ENCODE measurements at regions not wholly inside any gene's neighbourhood (a gene's known extent, or its start where the extent isn't known, plus 50 kb on each side); places are given as distances from the start of the nearest gene placed in this dataset.
A peak's percentile ranks its signal among the peaks of the same experiment; 100 is the strongest.

DNA sequence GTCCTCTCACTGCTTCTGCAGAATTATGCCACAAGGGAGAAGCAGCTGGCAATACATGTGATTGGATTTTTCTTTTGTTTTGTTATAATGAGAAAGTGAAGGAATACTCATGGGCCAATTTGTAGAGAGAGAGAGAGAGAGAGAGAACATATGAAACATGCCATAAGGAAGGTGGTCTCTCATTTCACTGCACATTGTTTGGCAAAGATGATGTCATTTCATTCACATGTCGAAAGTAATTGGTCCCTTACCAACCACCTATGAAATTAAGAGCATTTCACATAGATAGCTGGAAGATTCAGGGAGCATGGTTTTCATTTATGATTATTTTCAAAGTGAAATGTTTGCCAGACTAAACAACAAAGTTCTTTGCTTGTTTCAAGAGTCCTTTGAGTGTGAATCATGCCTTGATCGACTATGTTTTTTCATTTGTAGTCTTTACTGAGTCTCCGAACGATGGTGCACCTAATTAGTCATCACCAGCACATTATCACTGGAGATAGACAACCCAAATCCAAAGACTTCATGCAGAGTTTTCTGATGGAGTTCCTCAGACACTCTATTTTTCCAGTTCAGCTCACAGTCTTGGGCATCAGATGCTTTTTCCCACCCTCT lies 130.1 kb upstream of the ZEB1 start:
- no peak overlapping the region for H3K27ac ChIP-seq
- H3K36me3 ChIP-seq (replicated peaks): no peaks in the 10 kb centered on the region
- no peaks in the 10 kb centered on the region for H3K27me3 ChIP-seq (replicated peaks)
- peak; percentile 25 for DNase-seq
- no peak overlapping the region for H3K4me3 ChIP-seq (ENCODE audit: low read depth, low read length)
- in situ Hi-C loops (cut with HindIII; ENCODE audit: low pct_ligation_motif_present, low sequenced_read_pairs): no loop called here
- TF ChIP-seq, protein P1, sequence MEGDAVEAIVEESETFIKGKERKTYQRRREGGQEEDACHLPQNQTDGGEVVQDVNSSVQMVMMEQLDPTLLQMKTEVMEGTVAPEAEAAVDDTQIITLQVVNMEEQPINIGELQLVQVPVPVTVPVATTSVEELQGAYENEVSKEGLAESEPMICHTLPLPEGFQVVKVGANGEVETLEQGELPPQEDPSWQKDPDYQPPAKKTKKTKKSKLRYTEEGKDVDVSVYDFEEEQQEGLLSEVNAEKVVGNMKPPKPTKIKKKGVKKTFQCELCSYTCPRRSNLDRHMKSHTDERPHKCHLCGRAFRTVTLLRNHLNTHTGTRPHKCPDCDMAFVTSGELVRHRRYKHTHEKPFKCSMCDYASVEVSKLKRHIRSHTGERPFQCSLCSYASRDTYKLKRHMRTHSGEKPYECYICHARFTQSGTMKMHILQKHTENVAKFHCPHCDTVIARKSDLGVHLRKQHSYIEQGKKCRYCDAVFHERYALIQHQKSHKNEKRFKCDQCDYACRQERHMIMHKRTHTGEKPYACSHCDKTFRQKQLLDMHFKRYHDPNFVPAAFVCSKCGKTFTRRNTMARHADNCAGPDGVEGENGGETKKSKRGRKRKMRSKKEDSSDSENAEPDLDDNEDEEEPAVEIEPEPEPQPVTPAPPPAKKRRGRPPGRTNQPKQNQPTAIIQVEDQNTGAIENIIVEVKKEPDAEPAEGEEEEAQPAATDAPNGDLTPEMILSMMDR (IDR thresholded peaks at IDR 0.05; ENCODE audit: low read depth, low read length, missing control alignments): no peak

DNA sequence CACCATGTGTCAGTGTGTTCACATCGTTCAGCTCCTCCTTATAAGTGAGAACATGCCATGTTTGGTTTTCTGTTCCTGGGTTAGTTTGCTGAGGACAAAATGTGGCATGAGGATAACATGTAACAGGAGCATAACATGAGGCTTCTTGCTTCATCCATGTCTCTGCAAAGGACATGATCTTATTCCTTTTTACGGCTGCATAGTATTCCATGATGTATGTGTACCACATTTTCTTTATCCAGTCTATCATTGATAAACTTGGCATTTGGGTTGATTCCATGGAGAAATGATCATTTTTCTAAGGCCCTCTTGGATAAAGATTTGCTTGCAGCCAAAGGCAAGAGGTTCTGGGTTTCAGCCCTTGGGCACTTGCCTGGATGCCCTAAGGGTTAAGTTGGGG lies 128.5 kb upstream of the ZEB1 start:
- in situ Hi-C loops (cut with HindIII; ENCODE audit: low pct_ligation_motif_present, low sequenced_read_pairs): no loop called here
- TF ChIP-seq, protein P1 (IDR thresholded peaks at IDR 0.05; ENCODE audit: low read depth, low read length, missing control alignments): no peak
- H3K27ac ChIP-seq: no peak overlapping the region
- H3K4me3 ChIP-seq (ENCODE audit: low read depth, low read length): no peak overlapping the region
- H3K36me3 ChIP-seq (replicated peaks): no peaks in the 10 kb centered on the region
- no peaks in the 10 kb centered on the region for H3K27me3 ChIP-seq (replicated peaks)
- no peak for DNase-seq

DNA sequence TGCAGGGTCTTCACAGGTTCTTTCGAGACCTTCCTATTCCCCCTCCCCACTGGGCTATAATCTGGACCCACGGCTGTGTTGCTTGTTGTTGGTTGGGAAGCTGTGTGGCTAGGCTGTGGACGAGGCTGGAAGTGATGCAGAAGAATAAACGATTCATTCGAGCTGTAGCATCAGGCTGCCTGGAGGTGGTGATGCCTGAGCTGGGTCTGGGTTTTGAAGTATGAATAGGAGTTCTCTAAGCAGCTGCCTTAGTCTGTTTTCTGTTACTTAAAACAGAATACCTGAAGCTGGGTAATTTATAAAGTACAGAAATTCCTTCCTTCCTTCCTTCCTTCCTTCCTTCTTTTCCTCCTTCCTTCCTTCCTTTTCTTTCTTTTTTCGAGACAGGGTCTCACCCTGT lies 126.5 kb upstream of the ZEB1 start:
- Histone ChIP-seq H3K27ac (no peak overlapping the region), H3K27me3 (replicated peaks) (no peaks in the 10 kb centered on the region), H3K36me3 (replicated peaks) (no peaks in the 10 kb centered on the region), H3K4me3 (ENCODE audit: low read depth, low read length) (no peak overlapping the region)
- in situ Hi-C loops (cut with HindIII; ENCODE audit: low pct_ligation_motif_present, low sequenced_read_pairs): no loop called here
- no peak for DNase-seq
- TF ChIP-seq, protein P1 (IDR thresholded peaks at IDR 0.05; ENCODE audit: low read depth, low read length, missing control alignments): no peak

DNA sequence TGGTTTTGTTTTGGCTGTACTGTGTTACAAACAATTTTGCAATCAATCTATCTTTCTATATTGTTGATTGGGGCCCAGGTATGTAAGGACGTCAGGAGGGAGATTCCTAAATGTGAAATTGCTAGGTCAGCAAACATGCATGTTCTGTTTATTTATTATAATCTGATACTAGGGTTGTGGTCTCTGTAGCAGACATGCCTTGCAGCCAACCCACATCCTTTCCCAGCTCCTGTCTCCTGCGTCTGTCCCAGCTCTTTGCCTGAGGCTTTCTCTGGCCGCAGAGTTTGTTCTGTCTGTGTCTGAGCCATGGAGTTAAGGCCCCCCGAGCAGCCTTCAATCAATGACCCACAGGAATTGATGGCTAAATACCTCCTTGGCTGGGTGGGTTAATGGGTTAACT lies 124.0 kb upstream of the ZEB1 start:
- no peak overlapping the region for H3K27ac ChIP-seq
- no peaks in the 10 kb centered on the region for H3K36me3 ChIP-seq (replicated peaks)
- in situ Hi-C loops (cut with HindIII; ENCODE audit: low pct_ligation_motif_present, low sequenced_read_pairs): no loop called here
- H3K27me3 ChIP-seq (replicated peaks): no peaks in the 10 kb centered on the region
- DNase-seq: no peak
- TF ChIP-seq, protein P1 (IDR thresholded peaks at IDR 0.05; ENCODE audit: low read depth, low read length, missing control alignments): no peak
- no peak overlapping the region for H3K4me3 ChIP-seq (ENCODE audit: low read depth, low read length)

DNA sequence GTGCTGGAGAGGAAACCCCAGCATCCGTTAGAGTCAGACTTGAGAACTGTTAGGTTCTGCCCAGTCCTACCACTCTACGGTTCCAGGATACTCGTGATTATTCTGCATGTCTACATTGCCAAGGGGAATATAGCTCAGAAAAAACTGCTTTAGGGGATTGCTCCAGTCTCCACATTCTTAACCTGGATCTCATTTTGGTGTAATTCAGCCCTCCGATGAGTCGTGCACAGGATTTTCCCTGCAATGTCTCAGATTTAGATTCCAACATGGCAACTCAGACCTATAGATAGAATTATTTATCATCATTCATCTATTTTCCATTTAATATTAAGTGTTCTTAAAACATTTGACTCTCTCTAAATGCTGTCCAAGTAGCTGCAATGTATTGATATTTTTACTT lies 121.1 kb upstream of the ZEB1 start:
- H3K27ac ChIP-seq: no peak overlapping the region
- in situ Hi-C loops (cut with HindIII; ENCODE audit: low pct_ligation_motif_present, low sequenced_read_pairs): no loop called here
- H3K27me3 ChIP-seq (replicated peaks): no peaks in the 10 kb centered on the region
- DNase-seq: no peak
- TF ChIP-seq, protein P1 (IDR thresholded peaks at IDR 0.05; ENCODE audit: low read depth, low read length, missing control alignments): no peak
- no peaks in the 10 kb centered on the region for H3K36me3 ChIP-seq (replicated peaks)
- no peak overlapping the region for H3K4me3 ChIP-seq (ENCODE audit: low read depth, low read length)

DNA sequence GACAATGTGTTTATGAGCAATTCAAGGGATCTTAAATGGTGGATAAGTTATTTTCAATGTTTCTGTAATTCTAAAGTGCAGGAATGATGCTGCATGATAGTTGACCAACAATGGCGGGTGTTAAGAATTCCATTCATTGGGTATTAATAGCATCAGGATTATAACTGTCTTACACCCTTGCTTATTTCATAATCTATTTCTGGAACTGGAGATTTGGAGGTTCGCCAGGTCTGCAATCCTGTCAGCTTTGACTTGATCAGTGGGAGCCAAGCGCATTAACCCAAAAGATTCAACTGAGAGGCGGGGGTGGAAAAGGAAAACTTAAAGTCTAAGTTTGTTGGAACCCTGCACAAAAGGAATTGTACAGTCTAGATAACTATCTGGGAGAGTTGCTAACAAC lies 114.9 kb upstream of the ZEB1 start:
- no peak overlapping the region for H3K4me3 ChIP-seq (ENCODE audit: low read depth, low read length)
- H3K36me3 ChIP-seq (replicated peaks): no peaks in the 10 kb centered on the region
- H3K27me3 ChIP-seq (replicated peaks): no peaks in the 10 kb centered on the region
- H3K27ac ChIP-seq: no peak overlapping the region
- in situ Hi-C loops (cut with HindIII; ENCODE audit: low pct_ligation_motif_present, low sequenced_read_pairs): no loop called here
- TF ChIP-seq, protein P1 (IDR thresholded peaks at IDR 0.05; ENCODE audit: low read depth, low read length, missing control alignments): no peak
- DNase-seq: peak; percentile 24
